A549 (cell line): ENCODE measurements at regions not wholly inside any gene's neighbourhood (a gene's known extent, or its start where the extent isn't known, plus 50 kb on each side); places are given as distances from the start of the nearest gene placed in this dataset.

Source experiments
- POLR2A ChIP-seq: IDR thresholded peaks from 2 replicates; pipeline ENCODE4 v1.6.1; 2012; ENCODE audit warnings: mild to moderate bottlenecking, low read length
- SMC3 ChIP-seq: fragments of >200 bp; sonication (Bioruptor Twin); formaldehyde crosslinking; IDR thresholded peaks from 3 replicates; pipeline ENCODE4 v1.6.1; 2018; ENCODE audit warnings: inconsistent platforms
- TF ChIP-seq, protein P1 (sequence below): fragments of >200 bp; sonication (Bioruptor Twin); formaldehyde crosslinking; IDR thresholded peaks from 3 replicates; pipeline ENCODE4 v1.5.1; 2016

DNA sequence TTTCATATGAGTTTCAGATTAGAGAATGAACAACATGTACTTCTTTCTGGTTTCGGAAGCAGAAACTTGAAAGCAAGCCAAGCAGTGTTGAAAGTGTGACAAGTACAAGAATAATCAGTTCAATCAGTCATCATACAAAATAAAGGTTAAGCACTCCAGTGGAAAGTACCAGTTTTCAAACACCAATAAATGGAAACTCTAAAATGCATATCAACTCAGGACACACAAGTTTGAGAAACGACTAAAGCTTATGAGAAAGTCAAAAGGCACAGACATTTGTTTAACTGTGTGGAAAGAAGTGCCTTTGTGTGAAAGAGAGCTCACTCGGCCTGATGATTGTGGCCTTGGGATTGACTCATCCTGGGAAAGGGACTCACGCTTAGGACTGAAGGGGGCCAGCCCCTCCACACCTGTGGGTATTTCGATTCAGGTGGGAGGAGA lies 60.6 kb upstream of the AKR1C1 start:
- no peak for TF ChIP-seq POLR2A
- no peak for TF ChIP-seq SMC3
- TF ChIP-seq, protein P1, sequence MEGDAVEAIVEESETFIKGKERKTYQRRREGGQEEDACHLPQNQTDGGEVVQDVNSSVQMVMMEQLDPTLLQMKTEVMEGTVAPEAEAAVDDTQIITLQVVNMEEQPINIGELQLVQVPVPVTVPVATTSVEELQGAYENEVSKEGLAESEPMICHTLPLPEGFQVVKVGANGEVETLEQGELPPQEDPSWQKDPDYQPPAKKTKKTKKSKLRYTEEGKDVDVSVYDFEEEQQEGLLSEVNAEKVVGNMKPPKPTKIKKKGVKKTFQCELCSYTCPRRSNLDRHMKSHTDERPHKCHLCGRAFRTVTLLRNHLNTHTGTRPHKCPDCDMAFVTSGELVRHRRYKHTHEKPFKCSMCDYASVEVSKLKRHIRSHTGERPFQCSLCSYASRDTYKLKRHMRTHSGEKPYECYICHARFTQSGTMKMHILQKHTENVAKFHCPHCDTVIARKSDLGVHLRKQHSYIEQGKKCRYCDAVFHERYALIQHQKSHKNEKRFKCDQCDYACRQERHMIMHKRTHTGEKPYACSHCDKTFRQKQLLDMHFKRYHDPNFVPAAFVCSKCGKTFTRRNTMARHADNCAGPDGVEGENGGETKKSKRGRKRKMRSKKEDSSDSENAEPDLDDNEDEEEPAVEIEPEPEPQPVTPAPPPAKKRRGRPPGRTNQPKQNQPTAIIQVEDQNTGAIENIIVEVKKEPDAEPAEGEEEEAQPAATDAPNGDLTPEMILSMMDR: no peak
